Parathyroid adenoma (tissue), 2 donors: ENCODE measurements at regions not wholly inside any gene's neighbourhood (a gene's known extent, or its start where the extent isn't known, plus 50 kb on each side); places are given as distances from the start of the nearest gene placed in this dataset.

Source experiments
- H2AFZ ChIP-seq: fragments of 300-600 bp; sonication (generic); one replicate; pipeline ENCODE4 v1.7.0; 2017; ENCODE audit warnings: antibody characterized with exemption, mild to moderate bottlenecking
- H3K27ac ChIP-seq: fragments of 300-600 bp; sonication (generic); one replicate; pipeline ENCODE4 v1.7.0; 2017
- H3K27me3 ChIP-seq: fragments of 300-600 bp; sonication (generic); one replicate; pipeline ENCODE4 v1.7.0; 2017; ENCODE audit warnings: low read length; ENCODE audit not compliant: control insufficient read depth, insufficient read depth
- H3K36me3 ChIP-seq: fragments of 300-600 bp; sonication (generic); one replicate; pipeline ENCODE4 v1.7.0; 2017; ENCODE audit warnings: low read length; ENCODE audit not compliant: control insufficient read depth, insufficient read depth
- H3K4me1 ChIP-seq: fragments of 300-600 bp; sonication (generic); one replicate; pipeline ENCODE4 v1.7.0; 2017; ENCODE audit warnings: control low read depth
- H3K4me2 ChIP-seq: fragments of 300-600 bp; sonication (generic); one replicate; pipeline ENCODE4 v1.7.0; 2017; ENCODE audit warnings: low read length
- H3K4me3 ChIP-seq: fragments of 300-600 bp; sonication (generic); one replicate; pipeline ENCODE4 v1.7.0; 2017; ENCODE audit warnings: low read depth, low read length
- H3K79me2 ChIP-seq: fragments of 300-600 bp; sonication (generic); one replicate; pipeline ENCODE4 v1.7.0; 2017; ENCODE audit warnings: control low read depth
- H3K9ac ChIP-seq: fragments of 300-600 bp; sonication (generic); one replicate; pipeline ENCODE4 v1.7.0; 2017; ENCODE audit warnings: mild to moderate bottlenecking
- H3K9me3 ChIP-seq: fragments of 300-600 bp; sonication (generic); one replicate; pipeline ENCODE4 v1.7.0; 2017; ENCODE audit warnings: low read length; ENCODE audit not compliant: control insufficient read depth
- TF ChIP-seq, protein P1 (sequence below): fragments of 300-600 bp; sonication (generic); IDR thresholded peaks from one replicate; pipeline ENCODE4 v1.7.0; 2017; ENCODE audit warnings: antibody characterized with exemption, mild to moderate bottlenecking
- donor health status: primary hyperparathyroidism.

GRCh38 chr1:193974286-193974798 is 787.9 kb upstream of the B3GALT2 start:
- Histone ChIP-seq H3K36me3 (no peaks in the 10 kb centered on the region), H3K4me2 (no peak overlapping the region), H2AFZ (no peak overlapping the region), H3K9me3 (no peaks in the 10 kb centered on the region), H3K4me3 (no peak overlapping the region), H3K27me3 (no peaks in the 10 kb centered on the region), H3K27ac (no peak overlapping the region), H3K79me2 (no peaks in the 10 kb centered on the region), H3K9ac (no peak overlapping the region), H3K4me1 (no peaks in the 10 kb centered on the region)
- TF ChIP-seq, protein P1, sequence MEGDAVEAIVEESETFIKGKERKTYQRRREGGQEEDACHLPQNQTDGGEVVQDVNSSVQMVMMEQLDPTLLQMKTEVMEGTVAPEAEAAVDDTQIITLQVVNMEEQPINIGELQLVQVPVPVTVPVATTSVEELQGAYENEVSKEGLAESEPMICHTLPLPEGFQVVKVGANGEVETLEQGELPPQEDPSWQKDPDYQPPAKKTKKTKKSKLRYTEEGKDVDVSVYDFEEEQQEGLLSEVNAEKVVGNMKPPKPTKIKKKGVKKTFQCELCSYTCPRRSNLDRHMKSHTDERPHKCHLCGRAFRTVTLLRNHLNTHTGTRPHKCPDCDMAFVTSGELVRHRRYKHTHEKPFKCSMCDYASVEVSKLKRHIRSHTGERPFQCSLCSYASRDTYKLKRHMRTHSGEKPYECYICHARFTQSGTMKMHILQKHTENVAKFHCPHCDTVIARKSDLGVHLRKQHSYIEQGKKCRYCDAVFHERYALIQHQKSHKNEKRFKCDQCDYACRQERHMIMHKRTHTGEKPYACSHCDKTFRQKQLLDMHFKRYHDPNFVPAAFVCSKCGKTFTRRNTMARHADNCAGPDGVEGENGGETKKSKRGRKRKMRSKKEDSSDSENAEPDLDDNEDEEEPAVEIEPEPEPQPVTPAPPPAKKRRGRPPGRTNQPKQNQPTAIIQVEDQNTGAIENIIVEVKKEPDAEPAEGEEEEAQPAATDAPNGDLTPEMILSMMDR: no peak

DNA sequence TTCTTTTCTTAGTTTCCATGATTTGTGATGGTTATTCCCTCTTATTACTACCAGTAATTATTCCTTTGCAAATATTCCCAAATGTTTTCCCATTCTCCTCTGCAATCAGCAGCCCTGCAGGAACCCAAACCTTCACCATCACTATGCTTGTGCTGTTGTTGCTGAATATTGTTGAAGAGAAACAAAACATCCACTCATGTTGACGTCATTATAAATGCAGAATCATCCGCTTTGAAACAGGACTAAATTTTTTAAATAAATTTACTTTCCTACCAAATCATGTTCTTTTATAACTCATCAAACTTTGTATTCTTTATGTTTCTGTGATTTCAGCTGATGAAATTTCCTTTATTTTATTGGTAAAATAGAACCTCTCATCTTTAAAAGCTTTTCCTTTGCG is 787.0 kb upstream of the B3GALT2 start:
- Histone ChIP-seq H3K4me2 (no peak overlapping the region), H3K9me3 (no peaks in the 10 kb centered on the region), H2AFZ (no peak overlapping the region), H3K36me3 (no peaks in the 10 kb centered on the region), H3K4me3 (no peak overlapping the region), H3K27me3 (no peaks in the 10 kb centered on the region), H3K27ac (no peak overlapping the region), H3K4me1 (no peaks in the 10 kb centered on the region), H3K79me2 (no peaks in the 10 kb centered on the region), H3K9ac (no peak overlapping the region)
- TF ChIP-seq, protein P1: no peak

GRCh38 chr1:193971595-193971994 is 785.2 kb upstream of the B3GALT2 start:
- TF ChIP-seq, protein P1: no peak
- no peaks in the 10 kb centered on the region for H3K4me1 ChIP-seq
- no peaks in the 10 kb centered on the region for H3K27me3 ChIP-seq
- no peaks in the 10 kb centered on the region for H3K79me2 ChIP-seq
- H3K27ac ChIP-seq: no peak overlapping the region
- no peaks in the 10 kb centered on the region for H3K36me3 ChIP-seq
- H2AFZ ChIP-seq: no peak overlapping the region
- no peak overlapping the region for H3K4me3 ChIP-seq
- no peaks in the 10 kb centered on the region for H3K9me3 ChIP-seq
- no peak overlapping the region for H3K4me2 ChIP-seq
- no peak overlapping the region for H3K9ac ChIP-seq

DNA sequence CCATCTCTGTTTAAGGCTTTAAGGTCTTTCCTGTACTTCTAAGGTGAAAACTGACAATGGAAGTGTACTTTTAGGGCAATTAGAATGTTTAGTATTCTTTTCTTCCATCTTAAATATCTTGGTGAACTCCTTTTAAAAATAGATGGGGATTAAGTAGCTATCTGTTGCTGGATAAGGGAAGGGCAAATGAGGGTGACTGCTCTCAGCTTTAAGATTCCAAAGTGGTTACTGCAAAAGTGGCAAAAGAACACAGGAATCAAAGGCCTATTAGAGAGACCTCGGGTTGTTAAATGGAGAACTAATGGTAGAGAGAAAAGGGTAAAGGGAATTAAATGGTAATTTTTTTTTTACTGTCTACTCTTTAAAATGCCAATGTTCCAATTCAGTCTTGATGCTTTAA is 774.1 kb upstream of the B3GALT2 start:
- Histone ChIP-seq H3K36me3 (no peaks in the 10 kb centered on the region), H3K9me3 (no peaks in the 10 kb centered on the region), H3K27me3 (no peaks in the 10 kb centered on the region), H2AFZ (no peak overlapping the region), H3K4me2 (no peak overlapping the region), H3K4me3 (no peak overlapping the region), H3K27ac (no peak overlapping the region), H3K9ac (no peak overlapping the region), H3K79me2 (no peaks in the 10 kb centered on the region), H3K4me1 (no peaks in the 10 kb centered on the region)
- TF ChIP-seq, protein P1: no peak

GRCh38 chr1:193960040-193960439 is 773.6 kb upstream of the B3GALT2 start:
- Histone ChIP-seq H3K27ac (no peak overlapping the region), H2AFZ (no peak overlapping the region), H3K27me3 (no peaks in the 10 kb centered on the region), H3K4me1 (no peaks in the 10 kb centered on the region), H3K36me3 (no peaks in the 10 kb centered on the region), H3K4me3 (no peak overlapping the region), H3K79me2 (no peaks in the 10 kb centered on the region), H3K9me3 (no peaks in the 10 kb centered on the region), H3K4me2 (no peak overlapping the region), H3K9ac (no peak overlapping the region)
- TF ChIP-seq, protein P1: no peak
